Renal pelvis (tissue), 1 donor: ENCODE measurements at regions not wholly inside any gene's neighbourhood (a gene's known extent, or its start where the extent isn't known, plus 50 kb on each side); places are given as distances from the start of the nearest gene placed in this dataset.

Experiments
- DNase-seq: peaks from one replicate; pipeline ENCODE4 v3.0.0-alpha.2; 2013

GRCh38 chr10:4688601-4689000 is 137.4 kb upstream of the AKR1E2 start:
- no peak for DNase-seq

GRCh38 chr10:4688168-4688567 is 137.8 kb upstream of the AKR1E2 start:
- no peak for DNase-seq

GRCh38 chr10:4687397-4687796 is 138.6 kb upstream of the AKR1E2 start:
- no peak for DNase-seq

GRCh38 chr10:4686644-4686996 is 139.4 kb upstream of the AKR1E2 start:
- DNase-seq, result no peak

GRCh38 chr10:4685904-4686643 is 139.9 kb upstream of the AKR1E2 start:
- no peak for DNase-seq

- DNase-seq, result no peak
Measured at GRCh38 chr10:4685491-4685890, 140.5 kb upstream of the AKR1E2 start.

GRCh38 chr10:4684434-4684833 is 141.6 kb upstream of the AKR1E2 start:
- DNase-seq, result no peak

- no peak for DNase-seq
Measured at GRCh38 chr10:4683838-4684237, 142.2 kb upstream of the AKR1E2 start.

- no peak for DNase-seq
Measured at GRCh38 chr10:4683137-4683536, 142.9 kb upstream of the AKR1E2 start.

GRCh38 chr10:4678951-4679671 is 146.9 kb upstream of the AKR1E2 start:
- DNase-seq, result no peak

GRCh38 chr10:4678023-4678950 is 147.7 kb upstream of the AKR1E2 start:
- no peak for DNase-seq

- DNase-seq, result no peak
Measured at GRCh38 chr10:4677296-4678021, 148.5 kb upstream of the AKR1E2 start.

GRCh38 chr10:4676566-4676965 is 149.4 kb upstream of the AKR1E2 start:
- no peak for DNase-seq

GRCh38 chr10:4675808-4676207 is 150.2 kb upstream of the AKR1E2 start:
- no peak for DNase-seq

GRCh38 chr10:4673279-4674040 is 152.5 kb upstream of the AKR1E2 start:
- no peak for DNase-seq

- no peak for DNase-seq
Measured at GRCh38 chr10:4672201-4672600, 153.8 kb upstream of the AKR1E2 start.

GRCh38 chr10:4671451-4672145 is 154.4 kb upstream of the AKR1E2 start:
- DNase-seq, result no peak

GRCh38 chr10:4670737-4671136 is 155.3 kb upstream of the AKR1E2 start:
- DNase-seq, result no peak

GRCh38 chr10:4669585-4669984 is 156.4 kb upstream of the AKR1E2 start:
- DNase-seq, result no peak
